ENCODE measurements at regions not wholly inside any gene's neighbourhood (a gene's known extent, or its start where the extent isn't known, plus 50 kb on each side); places are given as distances from the start of the nearest gene placed in this dataset.

DNA sequence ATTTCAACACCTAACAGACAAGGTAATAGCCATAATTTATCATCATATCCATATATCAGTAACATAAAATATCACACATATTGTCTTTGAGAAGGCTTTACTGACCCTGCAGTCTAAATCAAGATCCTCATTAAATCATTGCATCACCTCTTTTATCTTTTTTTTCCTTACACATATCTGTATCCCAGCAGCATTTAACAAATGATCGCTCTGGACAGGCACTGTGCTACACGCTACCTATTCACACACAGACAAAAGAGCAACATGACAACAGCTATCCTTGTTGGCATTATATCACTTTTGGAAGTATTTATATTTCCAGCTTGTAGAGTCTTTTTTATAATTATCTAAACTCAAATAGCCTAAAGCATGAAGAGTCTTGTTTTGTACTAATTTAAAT is 73.3 kb upstream of the NBEA start:
- Histone ChIP-seq H3K4me1 (replicated peaks; ENCODE audit: insufficient read depth) (peaks cover 32% of the 10 kb centered on the region), H3K79me2 (ENCODE audit: low read depth) (no peaks in the 10 kb centered on the region), H3K9me2 (ENCODE audit: insufficient read depth) (no peaks in the 10 kb centered on the region; the same call in 1 of the 2 replicates), H3K27ac (no peak overlapping the region), H3K36me3 (ENCODE audit: low read depth) (no peaks in the 10 kb centered on the region; the same call in 1 of the 2 replicates), H4K20me1 (ENCODE audit: insufficient read depth) (no peaks in the 10 kb centered on the region), H3K9me3 (ENCODE audit: insufficient read depth, low read depth) (no peaks in the 10 kb centered on the region; the same call in 1 of the 2 replicates), H3K4me3 (no peak overlapping the region), H2AFZ (no peak overlapping the region), H3F3A (ENCODE audit: insufficient read depth, low read depth) (peaks cover 14% of the 10 kb centered on the region; the same call in 1 of the 2 replicates), H3K4me2 (no peak overlapping the region), H3K27me3 (ENCODE audit: insufficient read depth, low read depth) (no peaks in the 10 kb centered on the region)
- TF ChIP-seq, protein P1, sequence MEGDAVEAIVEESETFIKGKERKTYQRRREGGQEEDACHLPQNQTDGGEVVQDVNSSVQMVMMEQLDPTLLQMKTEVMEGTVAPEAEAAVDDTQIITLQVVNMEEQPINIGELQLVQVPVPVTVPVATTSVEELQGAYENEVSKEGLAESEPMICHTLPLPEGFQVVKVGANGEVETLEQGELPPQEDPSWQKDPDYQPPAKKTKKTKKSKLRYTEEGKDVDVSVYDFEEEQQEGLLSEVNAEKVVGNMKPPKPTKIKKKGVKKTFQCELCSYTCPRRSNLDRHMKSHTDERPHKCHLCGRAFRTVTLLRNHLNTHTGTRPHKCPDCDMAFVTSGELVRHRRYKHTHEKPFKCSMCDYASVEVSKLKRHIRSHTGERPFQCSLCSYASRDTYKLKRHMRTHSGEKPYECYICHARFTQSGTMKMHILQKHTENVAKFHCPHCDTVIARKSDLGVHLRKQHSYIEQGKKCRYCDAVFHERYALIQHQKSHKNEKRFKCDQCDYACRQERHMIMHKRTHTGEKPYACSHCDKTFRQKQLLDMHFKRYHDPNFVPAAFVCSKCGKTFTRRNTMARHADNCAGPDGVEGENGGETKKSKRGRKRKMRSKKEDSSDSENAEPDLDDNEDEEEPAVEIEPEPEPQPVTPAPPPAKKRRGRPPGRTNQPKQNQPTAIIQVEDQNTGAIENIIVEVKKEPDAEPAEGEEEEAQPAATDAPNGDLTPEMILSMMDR (conservative IDR thresholded peaks at IDR 0.05) = no peak
- TF ChIP-seq EZH2 (IDR thresholded peaks at IDR 0.05; ENCODE audit: low read depth) = no peak
- ChIA-PET POLR2A (ENCODE audit: unreplicated experiment) (interaction anchor here (0.7 kb wide), 1 partner anchor 624 kb away, joined by 4 read pairs; no protein-coding TSS in a partner anchor), CTCF (no interaction called here)
- intact Hi-C loops (cut with micrococcal nuclease; ENCODE audit: unreplicated experiment) = loop anchor here (10.0 kb wide), 1 partner anchor 714 kb away; no protein-coding TSS in a partner anchor
- no peak for DNase-seq
- no TSS peak for BruUV-seq (replicated peaks)

DNA sequence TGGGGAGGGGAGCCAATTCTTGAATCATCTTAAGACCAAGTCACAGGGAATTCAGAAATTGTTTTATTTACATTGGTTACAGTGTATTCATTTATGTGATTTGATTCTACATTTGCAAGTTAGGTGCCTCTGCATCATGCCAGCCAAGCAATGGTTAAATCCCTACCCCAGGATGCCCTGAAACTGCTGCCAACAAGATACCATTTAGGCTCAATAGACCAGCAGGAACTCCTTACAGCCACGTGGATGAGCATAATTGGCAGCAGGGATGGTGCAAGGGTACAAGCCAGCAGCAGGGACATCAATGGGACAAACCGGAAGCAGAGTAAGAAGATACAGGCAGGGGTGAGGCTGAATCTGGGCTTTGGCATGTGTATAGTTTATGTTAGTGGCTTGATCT is 72.4 kb upstream of the NBEA start:
- Histone ChIP-seq H3K36me3 (ENCODE audit: low read depth) (no peaks in the 10 kb centered on the region; the same call in 1 of the 2 replicates), H3K4me1 (replicated peaks; ENCODE audit: insufficient read depth) (peaks cover 22% of the 10 kb centered on the region), H3K27me3 (ENCODE audit: insufficient read depth, low read depth) (no peaks in the 10 kb centered on the region), H4K20me1 (ENCODE audit: insufficient read depth) (no peaks in the 10 kb centered on the region), H3K27ac (no peak overlapping the region), H3K9me2 (ENCODE audit: insufficient read depth) (no peaks in the 10 kb centered on the region; the same call in 1 of the 2 replicates), H3K9me3 (ENCODE audit: insufficient read depth, low read depth) (no peaks in the 10 kb centered on the region; the same call in 1 of the 2 replicates), H3K79me2 (ENCODE audit: low read depth) (no peaks in the 10 kb centered on the region), H3K4me2 (no peak overlapping the region), H3F3A (ENCODE audit: insufficient read depth, low read depth) (0 out of 2 replicates have a peak, but pooled peaks cover 6% of the 10 kb centered on the region), H3K4me3 (no peak overlapping the region), H2AFZ (no peak overlapping the region)
- TF ChIP-seq, protein P1 (conservative IDR thresholded peaks at IDR 0.05) = no peak
- no peak for TF ChIP-seq EZH2 (IDR thresholded peaks at IDR 0.05; ENCODE audit: low read depth)
- POLR2A ChIA-PET (ENCODE audit: unreplicated experiment) = no interaction called here
- intact Hi-C loops (cut with micrococcal nuclease; ENCODE audit: unreplicated experiment) = loop anchor here (10.0 kb wide), 1 partner anchor 715 kb away; no protein-coding TSS in a partner anchor
- CTCF ChIA-PET = interaction anchor here (0.6 kb wide), 1 partner anchor 444 kb away, joined by 4 read pairs; no protein-coding TSS in a partner anchor
- DNase-seq = no peak
- BruUV-seq (replicated peaks) = no TSS peak

DNA sequence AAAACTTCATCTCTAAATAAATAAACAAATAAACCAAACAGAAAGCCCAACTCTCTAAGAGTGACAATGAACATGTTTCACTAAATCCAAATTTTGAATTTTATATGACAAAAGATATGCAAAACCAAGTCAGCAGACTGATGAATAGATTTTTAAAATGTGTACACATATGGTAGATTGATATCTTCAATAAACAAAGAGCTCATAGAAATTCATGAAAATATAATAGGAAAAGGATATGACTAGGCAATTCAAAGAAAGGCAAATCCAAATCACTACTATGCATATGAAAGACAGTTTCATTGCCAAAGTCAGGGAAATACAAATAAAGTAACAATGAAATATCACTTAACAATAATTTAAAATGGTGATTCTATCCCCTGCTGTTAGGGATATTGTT is 63.7 kb upstream of the NBEA start:
- Histone ChIP-seq H3K4me2 (no peak overlapping the region), H3K27ac (no peak overlapping the region), H3K9me3 (ENCODE audit: insufficient read depth, low read depth) (no peaks in the 10 kb centered on the region), H3K27me3 (ENCODE audit: insufficient read depth, low read depth) (no peaks in the 10 kb centered on the region), H3F3A (ENCODE audit: insufficient read depth, low read depth) (no peaks in the 10 kb centered on the region), H2AFZ (no peak overlapping the region), H3K4me3 (no peak overlapping the region), H4K20me1 (ENCODE audit: insufficient read depth) (no peaks in the 10 kb centered on the region), H3K79me2 (ENCODE audit: low read depth) (no peaks in the 10 kb centered on the region), H3K9me2 (ENCODE audit: insufficient read depth) (no peaks in the 10 kb centered on the region), H3K4me1 (replicated peaks; ENCODE audit: insufficient read depth) (no peaks in the 10 kb centered on the region), H3K36me3 (ENCODE audit: low read depth) (no peaks in the 10 kb centered on the region)
- BruUV-seq (replicated peaks) = no TSS peak
- TF ChIP-seq, protein P1 (conservative IDR thresholded peaks at IDR 0.05) = no peak
- no peak for TF ChIP-seq EZH2 (IDR thresholded peaks at IDR 0.05; ENCODE audit: low read depth)
- POLR2A ChIA-PET (ENCODE audit: unreplicated experiment) = no interaction called here
- CTCF ChIA-PET = no interaction called here
- no peak for DNase-seq
- intact Hi-C loops (cut with micrococcal nuclease; ENCODE audit: unreplicated experiment) = no loop called here
